GM19452 (cell line): ENCODE measurements at regions not wholly inside any gene's neighbourhood (a gene's known extent, or its start where the extent isn't known, plus 50 kb on each side); places are given as distances from the start of the nearest gene placed in this dataset.

Experiments
- ATAC-seq: cut with Tn5 transposase; IDR thresholded peaks from one replicate; pipeline ENCODE4 v1.9.1; 2021; ENCODE audit not compliant: unreplicated experiment

DNA sequence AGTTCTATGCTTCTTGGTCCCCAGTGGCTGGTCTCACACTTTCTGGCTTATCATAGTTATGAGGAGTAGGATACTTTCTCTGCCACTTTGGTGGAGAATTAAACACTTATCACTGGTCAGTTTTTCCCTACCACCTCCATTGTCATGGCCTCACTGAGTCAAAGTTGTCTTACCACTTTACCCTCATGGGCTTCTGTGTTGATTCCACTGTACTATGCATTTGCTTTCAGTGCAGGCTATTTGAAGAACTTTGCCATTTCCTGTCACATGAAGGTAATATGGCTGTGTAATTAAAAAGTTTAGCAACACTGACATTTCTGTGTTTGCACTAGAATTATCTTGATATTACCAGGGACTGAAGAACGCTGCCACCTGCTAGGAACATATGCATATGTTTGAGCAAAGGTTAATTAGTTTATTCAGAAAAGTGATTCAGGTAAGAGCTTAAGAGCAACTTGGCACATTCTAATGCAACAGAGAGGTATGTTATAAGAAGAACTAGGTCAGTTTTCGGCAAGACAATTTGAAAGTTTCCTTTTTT, 377.3 kb downstream of the PDCD6IP start:
- ATAC-seq = no peak

DNA sequence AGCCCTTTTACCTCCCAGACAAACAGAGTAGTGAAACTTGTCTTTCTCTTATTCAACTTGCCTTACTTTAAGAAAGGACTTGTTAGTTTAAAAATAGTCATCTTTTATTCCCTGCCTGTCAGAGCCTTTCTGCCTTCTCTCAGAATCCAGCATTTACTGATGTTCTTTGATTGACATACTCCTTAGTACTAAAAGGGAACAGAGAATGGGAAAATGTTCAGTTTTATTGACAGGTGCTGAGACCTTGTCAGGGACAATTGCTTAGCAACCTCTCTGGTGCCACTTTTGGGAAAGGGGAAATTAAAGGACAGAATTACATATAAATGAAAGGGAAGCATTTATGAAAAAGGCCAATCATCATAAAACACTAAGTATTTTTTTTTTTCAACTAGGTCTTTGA, 378.3 kb downstream of the PDCD6IP start:
- no peak for ATAC-seq

DNA sequence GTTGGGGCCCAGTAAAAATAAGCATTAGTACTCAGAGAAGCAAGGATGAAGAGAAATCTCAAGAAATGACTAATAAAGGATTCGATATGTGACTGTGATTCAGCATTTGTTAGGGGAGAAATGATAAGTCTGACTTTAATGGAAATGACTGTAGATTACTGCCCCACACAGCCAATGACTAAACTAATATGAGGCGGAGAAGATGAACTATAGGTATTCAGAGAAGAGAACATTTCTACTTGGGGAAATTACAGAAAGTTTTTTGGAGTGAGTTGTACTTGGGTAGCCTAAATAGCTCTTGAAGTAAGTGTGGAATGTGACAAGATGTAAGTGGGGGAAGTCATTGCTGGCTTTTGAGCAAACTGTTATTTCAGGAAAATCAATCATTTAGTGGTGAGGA, 380.0 kb downstream of the PDCD6IP start:
- no peak for ATAC-seq

DNA sequence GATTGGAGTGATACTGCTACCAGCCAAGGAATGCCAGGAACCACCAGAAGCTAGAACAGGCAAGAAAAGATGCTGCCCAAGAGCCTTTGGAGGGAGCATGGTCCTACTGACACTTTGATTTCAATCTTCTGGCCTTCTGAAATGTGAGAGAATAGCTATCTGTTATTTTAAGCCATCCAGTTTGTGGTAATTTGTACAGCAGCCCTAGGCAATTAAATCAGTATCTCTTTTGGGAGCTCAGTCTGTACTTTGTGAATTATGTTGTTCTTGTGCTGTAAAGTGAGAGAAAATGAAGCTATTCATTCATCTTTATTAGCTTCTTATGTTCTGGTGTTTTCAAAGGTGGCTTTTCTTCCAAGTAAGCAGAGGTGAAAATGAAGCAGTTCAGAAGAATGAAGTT, 381.3 kb downstream of the PDCD6IP start:
- no peak for ATAC-seq

DNA sequence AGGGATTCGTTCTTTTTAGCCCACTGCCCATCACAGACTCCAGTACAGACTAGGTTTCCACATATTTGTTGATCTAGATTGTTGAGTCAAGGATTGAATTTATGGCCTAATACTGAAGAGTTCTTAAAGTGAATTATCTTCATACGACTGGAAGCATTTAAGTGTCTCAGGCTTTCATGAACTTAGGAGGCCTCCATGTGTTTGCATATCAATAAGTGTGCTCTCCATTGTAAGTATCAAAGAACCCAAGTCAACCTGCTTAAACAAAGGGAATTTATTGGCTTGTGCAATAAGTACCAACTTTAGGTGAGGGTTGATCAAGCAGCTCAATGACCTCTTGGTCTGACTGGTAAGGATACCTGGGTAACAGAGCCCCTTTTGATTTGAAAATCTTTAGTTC, 382.1 kb downstream of the PDCD6IP start:
- no peak for ATAC-seq

DNA sequence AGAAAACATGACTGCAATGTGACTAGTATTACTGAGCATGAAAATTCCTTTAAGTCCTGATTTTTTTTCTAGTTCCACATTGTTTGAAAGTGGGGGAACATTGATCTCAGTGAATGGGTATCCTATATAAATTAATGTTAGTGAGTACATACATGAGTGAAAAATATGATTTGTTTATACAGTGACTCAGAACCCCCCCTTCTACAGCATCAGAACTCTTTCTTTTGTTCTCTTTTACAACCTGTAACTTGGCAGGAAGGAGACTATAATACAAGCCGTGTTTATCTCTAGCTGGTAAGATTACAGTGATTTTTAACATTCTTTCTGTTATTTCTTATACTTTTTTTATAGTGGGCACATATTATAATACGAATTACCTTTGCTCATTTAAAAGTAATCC, 384.7 kb downstream of the PDCD6IP start:
- no peak for ATAC-seq

DNA sequence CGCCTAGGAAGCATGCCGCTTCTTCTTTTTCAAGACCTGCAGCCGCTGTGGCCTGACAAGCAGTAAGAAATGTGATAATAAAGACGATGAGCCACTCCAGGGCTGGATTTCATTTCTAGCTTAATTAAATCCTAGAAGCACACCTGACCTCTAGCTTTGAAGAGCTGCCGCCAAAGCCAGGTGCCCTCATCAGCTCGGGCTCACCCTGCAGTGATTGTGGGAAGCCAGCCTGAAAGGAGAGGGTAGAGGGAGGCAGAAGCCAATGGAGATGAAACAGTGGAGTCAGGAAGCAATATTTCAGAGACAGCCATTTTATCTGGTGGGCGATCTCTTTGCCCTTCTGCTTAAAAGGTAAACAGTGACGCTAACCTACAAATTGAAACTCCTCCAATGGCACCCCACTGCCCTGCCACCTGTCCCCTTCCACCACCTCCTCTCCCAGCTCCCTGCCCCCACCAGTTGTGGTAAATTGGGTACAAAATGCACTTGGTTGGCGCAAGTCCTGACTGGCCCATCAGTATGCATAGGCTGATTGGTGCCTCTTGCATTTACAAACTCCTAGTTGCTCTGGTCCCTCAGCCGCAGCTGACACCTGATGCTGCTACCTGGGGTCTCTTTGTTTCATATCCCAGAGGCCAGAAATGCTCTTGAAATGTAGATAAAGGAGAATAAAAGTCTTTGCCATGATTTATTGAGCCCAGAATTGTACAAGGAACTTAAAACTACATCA, 385.3 kb downstream of the PDCD6IP start:
- no peak for ATAC-seq

DNA sequence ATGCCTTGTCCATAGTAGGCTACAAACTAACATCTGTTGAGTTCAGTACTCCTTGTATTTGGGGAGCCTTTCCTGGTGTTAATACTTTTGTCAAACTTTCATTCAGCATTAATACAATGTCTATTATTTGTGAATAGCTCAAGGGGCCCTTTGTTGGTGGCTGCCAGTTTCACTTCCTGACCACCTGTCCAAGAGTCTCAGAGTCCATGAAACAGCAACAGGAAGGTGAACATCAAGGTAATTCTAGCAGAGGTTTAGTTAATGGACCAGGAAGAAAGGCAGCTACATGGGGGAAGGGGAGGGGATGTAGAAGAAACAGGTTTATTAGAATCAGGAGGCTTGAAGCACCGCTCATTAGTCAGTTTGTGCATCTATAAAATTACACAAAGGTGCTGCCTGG, 386.9 kb downstream of the PDCD6IP start:
- ATAC-seq = no peak

DNA sequence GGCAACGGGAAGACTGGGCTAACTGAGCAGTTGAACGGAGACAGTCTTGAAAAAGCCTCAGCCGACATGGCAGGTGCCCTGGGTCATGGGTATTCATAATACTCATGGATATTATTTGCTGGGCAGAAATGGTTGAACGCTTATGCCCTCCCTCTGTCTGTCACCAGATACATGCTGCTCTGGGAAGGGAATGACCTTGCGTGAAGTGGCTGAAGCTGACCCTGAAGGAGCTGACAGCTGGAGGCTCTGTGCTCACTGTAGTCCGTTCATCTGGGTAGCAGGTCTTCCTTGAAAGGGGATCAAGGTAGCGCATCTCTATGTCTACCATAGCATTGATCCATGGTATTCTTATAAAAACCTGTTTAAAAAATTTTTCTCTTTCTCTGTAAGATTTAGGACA, 390.7 kb downstream of the PDCD6IP start:
- ATAC-seq = no peak

DNA sequence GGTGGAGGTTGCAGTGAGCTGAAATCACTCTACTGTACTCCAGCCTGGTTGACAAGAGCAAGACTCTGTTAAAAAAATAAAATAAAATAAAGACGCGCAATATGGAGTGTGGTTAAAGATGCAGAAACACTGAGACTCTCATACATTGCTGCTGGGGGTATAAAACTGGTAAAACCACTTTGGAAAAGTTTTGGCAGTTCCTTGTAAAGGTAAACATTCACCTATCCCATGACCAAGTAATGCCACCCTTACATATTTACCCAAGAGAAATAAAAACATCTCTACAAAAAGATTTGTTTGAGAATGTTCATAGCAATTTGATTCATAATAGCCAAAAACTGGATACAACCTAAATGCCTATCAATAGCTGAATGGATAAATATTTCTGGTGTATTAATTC, 398.5 kb downstream of the PDCD6IP start:
- no peak for ATAC-seq

DNA sequence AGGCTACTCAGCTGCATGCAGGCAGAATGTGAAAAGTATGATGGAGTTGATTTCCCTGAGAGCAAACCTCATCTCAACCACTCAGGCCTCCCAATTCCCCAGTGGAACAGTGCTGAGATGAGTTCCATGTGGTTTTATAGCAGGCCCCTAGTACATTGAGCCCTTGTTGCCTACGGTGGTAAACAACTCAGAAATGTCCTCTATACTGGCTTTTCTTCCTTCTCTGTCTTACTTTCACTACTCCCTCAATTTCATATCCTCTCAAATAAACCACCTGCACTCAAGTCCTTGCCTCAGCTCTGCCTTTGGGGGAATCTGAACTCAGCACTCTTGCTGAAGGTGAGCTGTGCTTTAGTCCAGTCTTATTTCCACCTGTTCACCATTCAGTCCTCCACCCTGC, 399.9 kb downstream of the PDCD6IP start:
- no peak for ATAC-seq

DNA sequence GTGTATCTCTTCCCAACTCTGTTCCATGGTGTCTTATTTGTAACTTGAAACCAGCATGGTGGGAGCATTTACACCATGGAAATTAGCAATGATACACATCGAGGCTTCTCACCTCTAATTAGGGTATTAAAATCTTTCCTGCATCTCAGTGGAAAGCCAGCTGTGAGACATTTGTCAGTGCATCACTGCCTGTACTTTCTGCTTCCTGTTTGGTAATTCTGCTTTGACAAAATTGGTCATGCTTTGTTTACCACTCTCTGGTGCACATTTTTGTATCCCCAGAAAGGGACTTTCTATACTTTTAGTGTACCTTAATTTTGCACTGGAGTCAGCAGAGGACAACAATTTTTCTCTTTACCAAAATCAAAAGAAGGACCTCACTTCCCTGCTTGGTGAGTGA, 402.1 kb downstream of the PDCD6IP start:
- ATAC-seq = peak; percentile 91

DNA sequence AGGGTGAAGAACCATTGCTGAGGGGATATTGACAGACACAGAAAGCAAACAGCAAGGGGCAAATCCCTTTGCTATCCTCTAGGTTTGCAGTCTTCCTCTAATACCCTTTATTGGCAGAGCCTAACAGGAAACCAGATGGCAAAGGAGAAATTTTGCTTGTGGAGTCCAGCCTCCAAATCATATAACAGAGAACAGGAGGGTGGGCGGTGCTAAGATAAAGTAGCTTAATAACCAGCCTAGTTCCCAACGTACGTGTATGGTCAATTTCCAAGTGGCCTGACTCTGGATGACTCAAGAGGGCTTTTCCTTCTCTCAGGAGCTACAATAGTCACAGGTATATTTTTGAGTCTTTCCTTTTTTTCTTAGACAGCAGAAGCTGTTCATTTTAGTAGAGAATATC, 404.5 kb downstream of the PDCD6IP start:
- no peak for ATAC-seq

DNA sequence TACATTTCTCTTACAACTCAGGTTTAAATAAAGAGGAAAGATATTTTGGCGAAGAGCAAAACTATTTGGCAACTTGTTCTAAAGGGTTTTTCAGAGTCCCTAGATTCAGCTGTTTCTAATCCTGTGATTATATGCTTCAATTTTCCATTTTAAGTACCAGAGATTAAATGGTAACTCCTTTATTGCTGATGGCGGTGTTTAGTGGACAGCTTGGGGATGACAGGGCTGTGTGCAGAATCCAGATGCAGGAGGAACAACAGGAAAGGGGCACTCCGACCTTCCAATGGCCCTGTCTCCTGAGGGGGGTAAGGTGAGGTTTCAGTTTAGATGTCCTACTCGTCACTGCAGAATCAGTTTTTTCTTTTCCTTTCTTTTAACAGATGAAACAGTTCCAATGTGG, 405.0 kb downstream of the PDCD6IP start:
- ATAC-seq = no peak

DNA sequence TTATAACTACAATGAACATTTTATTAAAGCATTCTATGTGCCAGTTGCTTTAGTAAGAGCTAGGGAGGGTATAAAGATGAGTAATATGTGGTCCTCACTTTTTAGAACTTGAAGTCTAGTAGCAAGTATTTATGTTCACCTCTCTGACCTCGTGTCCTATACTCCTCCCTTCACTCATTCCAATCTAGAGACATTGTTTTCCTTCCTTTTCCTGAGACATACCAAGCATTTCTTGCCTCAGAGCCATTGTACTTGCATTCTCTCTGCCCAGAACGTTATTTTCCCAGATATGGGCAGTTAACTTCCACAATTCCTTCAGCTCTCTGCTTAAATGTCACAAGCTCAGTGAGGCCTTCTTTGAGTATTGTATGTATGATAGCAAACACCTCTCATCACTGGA, 408.6 kb downstream of the PDCD6IP start:
- ATAC-seq = no peak

DNA sequence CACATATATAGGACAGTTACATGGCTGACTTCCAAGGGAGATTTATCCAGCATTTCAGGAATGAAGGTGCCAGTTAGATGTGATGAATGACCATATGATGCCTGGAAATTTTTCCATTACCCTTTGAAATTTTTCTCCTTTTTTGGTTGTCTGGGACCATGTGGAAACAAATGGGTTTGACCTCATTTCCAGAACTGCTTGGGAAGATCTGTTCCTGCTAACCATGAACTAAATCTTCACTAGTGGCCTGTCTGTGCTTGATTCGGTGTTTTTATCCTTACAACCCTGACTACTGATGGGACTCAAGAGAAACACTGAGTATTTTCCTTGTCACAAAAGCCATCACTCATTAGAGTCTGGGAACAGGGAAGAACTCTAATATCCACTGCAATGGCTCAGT, 409.4 kb downstream of the PDCD6IP start:
- no peak for ATAC-seq

DNA sequence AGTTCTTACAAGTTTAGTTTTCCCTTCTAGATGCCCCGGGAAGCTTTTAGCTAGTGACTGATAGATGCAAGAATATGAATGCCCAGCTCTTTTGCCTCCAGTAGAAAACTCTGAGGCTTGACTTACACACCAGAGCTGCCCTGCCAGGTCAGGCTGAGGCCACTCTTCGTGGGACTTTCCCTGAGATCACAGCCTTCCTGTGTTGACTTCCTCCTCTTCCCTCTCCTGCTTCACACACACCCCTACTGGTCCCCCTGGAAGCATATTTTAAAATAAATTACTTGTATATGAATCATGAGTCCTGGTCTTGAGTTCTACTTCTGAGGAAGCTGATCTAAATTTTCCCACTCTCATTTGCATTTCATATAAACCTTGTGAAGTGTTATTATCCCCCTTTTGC, 413.7 kb downstream of the PDCD6IP start:
- no peak for ATAC-seq

DNA sequence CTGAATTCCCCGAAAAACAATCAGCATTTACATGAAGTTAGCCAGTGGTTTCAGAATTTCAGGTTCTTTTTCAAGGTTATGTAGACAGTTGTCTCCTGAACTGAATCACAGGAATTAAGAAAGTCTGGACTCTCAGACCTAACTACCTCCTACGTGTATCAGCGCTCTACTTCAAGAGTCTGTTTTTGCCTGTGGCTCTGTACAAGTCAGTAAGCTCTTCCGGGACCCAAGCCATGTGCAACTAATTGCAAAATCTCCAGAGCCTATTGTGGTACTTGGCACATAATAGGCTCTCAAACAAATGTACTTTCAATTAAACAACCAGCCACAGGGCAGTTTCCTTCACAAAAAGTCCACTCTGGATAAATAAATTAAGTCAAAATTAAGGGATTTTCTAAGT, 414.2 kb downstream of the PDCD6IP start:
- ATAC-seq = no peak

DNA sequence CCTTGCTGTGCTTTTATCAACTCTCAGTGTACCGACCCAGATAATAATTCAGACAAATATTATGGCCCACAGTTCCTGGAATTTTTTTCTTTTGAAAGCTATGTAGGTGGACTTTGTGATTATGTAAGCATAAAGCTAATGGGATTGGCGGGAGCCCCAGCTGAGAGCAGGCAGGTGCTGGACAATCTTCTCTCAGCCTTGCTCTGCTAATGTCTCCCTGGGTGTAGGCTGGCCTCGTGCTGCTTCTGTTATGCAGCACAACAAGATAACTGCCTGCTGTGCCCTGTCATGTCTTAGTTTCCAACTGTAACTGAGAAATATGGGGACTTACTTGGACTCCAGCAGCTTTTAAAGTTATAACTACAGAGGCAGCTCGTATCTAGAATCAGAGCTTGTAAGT, 415.0 kb downstream of the PDCD6IP start:
- no peak for ATAC-seq

DNA sequence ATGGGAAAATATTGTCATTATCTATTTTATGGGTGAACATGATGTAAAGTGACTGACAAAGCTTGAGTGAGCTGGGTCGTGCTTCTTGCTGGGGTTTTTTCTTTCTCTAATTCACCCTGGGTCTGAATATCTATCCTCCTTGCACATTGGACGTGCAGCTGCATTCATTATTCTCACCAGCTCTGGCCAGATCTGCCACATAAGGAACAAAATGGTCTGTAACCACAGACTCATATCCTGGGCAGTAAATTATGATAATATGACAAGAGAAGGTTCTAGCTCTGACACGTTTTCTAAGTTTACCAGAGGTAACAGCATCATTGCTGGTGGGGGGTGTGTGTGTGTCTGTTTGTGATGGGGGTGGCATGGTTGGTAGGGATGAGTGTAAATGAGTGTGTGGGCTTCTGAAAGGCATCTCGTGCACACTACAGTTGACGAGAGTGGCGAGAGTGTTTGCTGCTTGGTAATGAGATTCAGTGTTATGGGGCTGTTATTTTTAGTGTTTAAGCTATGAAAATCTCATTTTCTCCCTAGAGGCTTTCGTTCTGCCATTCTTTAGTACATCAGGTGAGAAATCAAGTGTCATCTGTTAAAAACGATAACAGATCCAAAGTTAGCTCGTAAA, 418.4 kb downstream of the PDCD6IP start:
- ATAC-seq = peak; percentile 52

DNA sequence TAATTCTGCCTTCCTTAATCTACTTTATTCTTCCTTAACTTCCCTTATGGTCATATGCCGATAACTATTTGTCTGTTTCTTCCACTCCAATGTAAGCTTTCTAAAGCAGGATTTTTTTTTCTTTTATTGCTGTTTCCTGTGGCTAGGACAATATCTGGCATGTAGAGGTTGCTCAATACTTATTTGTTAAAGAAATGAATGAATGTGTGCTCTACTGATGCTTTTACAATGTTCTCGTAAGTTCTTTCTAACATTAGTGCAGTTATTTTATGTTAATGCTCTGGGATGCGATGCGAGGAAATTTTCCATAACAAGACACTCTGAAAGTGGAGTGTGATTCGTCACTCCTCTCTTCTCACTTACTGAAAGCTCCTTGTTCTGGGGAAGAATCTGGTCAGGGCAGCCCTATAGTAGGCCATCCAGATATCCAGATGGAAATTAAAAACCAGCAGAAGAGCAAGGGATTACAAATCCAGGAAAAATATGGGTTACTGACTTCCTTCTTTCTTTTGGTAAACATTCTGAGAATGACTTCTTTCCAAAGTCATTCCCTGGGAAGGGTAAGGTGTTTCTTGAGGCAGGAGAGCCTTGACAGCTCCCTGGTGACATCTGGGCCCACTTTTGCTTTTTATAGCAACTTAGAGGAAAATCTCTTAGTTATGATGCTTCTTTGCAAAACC, 420.4 kb downstream of the PDCD6IP start:
- no peak for ATAC-seq

DNA sequence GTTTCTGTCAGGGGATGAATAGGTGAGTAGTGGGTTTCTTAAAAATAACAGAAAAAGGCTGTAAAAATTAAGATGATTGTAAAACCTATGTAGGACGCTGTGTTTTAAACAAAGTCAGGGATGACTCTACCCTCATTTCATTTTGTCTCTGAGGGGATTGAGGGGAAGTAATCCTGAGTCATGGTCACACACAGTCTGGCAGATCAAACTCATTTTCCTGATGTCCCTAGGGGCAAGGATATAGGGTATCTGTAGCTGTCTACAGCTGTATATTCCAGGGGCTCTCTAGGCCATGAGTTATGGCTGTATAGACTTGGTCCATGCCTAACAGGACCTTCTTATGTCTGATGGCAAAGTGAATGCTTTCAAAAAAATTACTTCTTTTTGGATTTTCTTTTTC, 421.1 kb downstream of the PDCD6IP start:
- no peak for ATAC-seq
